Stimulated activated CD8-positive, alpha-beta memory T cell treated with anti-CD3 and anti-CD28 coated beads, Interleukin-7, amount 100 ng/mL, for 24 hours (primary cell): ENCODE measurements at regions not wholly inside any gene's neighbourhood (a gene's known extent, or its start where the extent isn't known, plus 50 kb on each side); places are given as distances from the start of the nearest gene placed in this dataset.

Source experiments
- DNase-seq: peaks from one replicate; pipeline ENCODE4 v3.0.0-alpha.2; 2020; ENCODE audit warnings: low read depth

GRCh38 chr9:91024841-91025240, 223.2 kb downstream of the SYK start:
- DNase-seq = no peak

DNA sequence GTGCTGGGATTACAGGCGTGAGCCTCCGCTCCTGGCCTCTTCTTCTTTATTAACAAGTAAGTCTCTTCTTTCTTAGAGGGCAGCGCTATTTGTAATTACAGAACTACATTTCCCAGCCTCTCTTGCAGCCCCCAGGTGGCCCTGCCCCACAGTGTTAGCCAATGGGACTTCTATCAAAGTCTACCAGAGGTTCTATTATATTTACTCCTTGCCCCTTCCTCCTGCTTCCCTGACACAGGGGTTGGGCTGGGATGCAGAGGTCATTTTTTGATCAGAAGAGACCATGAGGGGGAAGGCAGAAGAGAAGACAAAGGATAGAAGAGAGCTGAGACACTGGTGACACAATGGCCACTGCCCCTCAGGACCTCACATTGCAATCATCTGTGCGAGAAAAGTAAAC, 224.2 kb downstream of the SYK start:
- DNase-seq = no peak

DNA sequence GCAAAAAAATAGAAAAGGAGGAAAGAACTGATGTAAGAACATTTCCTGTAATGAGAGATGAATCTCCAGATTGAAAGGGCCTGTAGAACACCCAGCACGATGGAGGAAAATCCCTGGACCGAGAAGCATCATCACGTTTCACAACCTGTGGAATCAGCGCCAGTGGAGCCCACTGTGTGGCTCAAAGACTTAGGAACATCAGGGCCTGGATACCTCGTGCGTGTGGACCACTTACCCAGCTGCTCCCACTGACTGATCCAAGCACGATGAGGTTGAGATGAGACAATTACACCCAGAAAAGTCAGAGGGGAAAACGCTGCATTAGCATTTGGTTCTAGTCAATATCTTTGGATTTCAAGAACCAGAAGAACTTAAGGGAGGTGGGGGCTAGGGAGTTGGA, 224.6 kb downstream of the SYK start:
- no peak for DNase-seq

- no peak for DNase-seq
Observed at GRCh38 chr9:91027005-91027404, 225.4 kb downstream of the SYK start.

DNA sequence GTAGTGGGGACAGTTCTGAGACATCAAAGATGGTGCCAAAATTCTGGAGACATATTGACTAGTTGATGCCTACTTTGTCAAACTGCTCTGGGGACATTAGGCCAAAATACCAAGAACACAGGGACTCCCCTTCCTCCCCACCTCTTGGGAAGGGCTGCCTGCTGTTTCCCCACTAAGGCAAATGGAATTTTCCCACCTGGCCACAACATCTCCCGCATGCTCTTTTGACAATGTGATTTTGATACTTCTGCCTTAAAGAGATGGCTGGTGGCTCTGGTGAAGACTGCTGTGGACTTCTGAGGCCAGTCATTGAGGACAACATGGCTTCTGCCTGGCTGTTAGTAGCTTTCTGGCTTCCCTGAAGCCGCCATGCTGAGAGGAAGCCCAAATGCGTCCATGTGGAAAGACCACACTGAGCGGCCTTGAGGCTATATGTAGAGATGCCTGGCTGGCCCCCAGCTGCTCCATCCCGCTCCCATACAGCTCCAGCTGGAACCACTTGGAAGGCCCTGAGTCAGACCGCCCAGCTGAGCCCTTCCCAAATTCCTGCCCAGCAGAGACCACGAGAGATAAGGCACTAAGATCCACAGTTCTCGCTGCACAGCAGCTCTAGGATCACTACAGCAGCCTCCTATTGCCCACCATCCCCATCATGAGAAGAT, 226.7 kb downstream of the SYK start:
- no peak for DNase-seq

GRCh38 chr9:91029650-91030361, 228.2 kb downstream of the SYK start:
- no peak for DNase-seq

DNA sequence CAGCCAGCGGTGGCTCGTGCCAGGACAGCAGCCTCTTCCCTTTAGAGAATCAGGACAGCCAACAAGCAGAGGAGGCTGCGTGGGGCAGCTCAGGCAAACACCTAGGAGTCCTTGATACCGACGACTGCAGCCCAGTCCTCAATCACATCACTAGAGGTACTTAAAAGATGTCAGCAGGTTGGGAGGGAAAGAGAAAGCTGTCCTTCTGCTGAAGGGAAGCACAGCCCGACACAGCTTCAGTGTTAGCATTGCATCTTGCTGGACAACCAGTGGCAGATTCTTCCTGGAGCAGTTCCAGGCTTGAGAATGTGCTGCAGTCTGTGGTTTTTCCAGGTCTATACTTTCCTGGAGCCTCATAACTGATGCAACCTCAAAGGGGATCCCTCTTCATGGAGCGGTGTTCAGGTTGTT, 230.5 kb downstream of the SYK start:
- no peak for DNase-seq

DNA sequence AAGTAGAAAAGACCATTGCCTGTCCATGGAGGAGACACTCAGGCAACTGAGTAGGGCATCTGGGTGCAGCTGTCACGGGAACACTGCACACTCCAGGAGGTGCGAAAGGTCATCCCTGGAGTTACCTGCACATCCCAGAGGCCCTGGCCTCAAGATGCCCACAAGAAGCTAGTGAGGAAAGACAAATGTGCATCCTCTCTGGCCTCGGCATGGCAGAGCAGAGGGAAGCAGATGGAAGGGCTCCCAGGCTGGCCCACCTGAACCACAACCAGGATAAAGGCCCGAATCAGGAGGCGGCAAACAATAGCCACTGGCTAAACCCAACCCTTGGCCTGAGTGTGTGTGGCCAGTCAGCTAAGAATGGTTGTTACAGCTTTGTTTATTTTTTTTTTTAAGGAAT, 231.7 kb downstream of the SYK start:
- DNase-seq = no peak

DNA sequence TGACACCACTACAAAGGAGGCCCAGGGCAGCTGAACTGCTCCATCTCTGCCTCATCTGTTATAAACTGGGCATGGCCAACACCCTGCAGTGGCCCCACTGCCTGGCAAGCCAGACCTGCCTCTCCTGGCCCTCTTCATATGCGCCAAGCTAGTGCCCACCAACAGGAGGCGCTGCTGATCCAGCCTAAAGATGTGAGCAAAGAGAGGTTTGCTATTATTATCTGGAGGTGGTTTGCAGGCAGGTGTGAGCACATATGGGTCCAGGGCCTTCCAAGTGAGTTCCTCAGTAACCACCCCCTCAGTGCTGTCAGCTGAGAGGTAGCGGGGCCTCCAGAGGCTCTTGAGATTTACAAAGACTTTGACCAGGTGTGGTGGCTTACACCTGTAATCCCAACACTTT, 232.2 kb downstream of the SYK start:
- DNase-seq = peak; percentile 55

DNA sequence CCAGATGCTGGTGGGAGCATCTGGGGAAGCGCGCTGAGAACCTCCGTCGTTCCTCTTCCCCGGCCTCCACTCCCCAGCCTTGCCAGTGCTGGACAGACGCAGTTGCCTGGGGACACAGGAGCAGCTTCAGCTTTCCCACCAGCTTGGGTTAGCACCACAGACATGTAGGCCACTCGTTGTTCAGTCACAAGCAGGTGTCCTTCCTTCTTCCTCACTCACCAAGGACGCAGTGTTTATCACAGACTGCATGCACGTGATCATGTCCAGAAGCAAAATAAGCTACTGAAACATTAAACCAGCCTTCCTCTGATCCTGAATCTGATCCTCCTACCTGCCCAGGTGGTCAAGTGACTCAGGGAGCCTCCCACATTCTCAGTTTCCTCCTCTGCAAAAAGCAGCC, 232.9 kb downstream of the SYK start:
- no peak for DNase-seq

- no peak for DNase-seq
Observed at GRCh38 chr9:91034976-91035824, 233.6 kb downstream of the SYK start.

GRCh38 chr9:91035825-91036208, 234.2 kb downstream of the SYK start:
- no peak for DNase-seq

DNA sequence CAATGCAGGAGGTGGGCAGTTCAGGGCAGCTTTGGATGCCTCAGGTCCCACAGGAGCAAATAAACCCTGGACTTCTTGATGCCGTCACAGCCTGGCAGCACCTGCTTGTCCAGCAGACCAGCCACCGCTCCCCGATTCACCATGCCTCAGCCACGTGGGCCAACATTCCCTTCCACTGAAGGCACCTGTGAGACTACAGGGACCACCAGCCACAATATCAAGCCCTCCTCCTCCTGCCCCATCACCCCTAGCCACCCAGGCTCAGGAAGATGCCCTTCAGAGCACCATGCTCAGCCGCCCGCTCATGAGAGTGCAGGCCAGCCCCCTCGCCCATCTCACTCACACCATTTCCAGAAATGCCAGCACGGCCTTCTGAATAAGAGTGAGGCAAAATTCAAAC, 234.7 kb downstream of the SYK start:
- no peak for DNase-seq

DNA sequence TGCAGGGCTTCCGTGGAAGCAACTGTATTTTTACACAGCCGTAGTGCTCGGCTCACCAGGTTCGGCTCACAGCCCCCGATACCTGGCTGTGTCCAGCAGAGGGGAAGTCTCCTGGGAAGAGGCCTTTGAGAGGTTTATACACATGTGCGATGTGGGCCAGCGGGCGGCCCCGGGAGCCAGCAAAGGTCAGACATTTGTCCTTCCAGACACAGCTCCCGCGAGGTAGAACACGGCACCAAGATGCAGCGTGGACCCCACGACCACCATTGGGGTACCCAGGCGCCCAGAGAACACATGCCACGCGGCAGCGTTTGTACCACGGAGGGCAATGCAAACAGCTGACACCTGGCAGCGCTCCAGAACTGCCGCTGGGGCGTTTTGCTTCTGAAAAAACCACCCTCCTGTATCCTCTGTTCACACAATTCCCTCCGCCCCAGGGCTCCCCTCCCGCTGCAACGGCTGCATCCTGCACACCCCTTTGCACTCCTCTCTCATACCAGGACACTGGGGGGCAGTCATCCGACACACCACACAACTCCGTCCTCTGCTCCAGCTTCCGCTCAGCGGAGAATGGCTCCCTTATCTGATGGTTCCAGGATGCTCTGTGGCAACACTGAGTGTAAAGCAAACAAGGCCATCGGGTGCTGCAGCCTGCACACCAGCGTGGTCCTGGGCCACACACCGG, 235.3 kb downstream of the SYK start:
- DNase-seq = peak; percentile 44

- DNase-seq = no peak
Observed at GRCh38 chr9:91037511-91038482, 236.2 kb downstream of the SYK start.

GRCh38 chr9:91038483-91039124, 237.0 kb downstream of the SYK start:
- no peak for DNase-seq

DNA sequence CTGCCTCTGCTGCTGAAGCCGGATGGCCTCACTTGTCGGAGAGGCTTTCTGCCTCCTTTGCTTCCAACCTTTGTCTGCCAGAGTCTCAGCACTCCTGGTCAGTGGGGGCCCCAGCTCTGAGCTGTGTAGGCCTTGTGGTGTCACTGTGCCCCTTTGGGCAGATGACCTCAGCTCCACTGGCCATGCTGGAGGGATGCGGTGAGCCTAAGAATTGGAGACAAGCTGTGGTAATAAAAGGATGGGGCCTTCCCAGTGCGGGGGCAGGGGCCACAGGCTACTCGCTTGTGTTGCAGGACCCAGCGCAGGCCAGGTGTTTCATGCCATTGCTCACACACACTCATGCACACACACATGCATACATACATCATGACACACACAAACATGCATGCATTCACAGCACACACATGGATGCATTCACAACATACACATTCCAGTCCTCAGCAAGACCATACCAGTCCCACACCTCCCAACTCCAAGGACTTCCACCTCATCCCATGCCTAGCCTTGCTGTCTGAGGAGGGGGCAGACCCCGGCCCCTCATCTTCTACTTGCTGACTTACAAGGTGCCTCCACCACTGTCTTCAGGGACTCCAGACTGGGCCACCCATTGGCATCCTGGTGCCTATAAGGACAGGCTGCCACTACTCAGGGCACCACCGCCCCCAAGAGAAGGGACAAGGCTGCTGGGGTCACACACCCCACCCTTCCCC, 237.7 kb downstream of the SYK start:
- no peak for DNase-seq

GRCh38 chr9:91039835-91040140, 238.2 kb downstream of the SYK start:
- DNase-seq = no peak

DNA sequence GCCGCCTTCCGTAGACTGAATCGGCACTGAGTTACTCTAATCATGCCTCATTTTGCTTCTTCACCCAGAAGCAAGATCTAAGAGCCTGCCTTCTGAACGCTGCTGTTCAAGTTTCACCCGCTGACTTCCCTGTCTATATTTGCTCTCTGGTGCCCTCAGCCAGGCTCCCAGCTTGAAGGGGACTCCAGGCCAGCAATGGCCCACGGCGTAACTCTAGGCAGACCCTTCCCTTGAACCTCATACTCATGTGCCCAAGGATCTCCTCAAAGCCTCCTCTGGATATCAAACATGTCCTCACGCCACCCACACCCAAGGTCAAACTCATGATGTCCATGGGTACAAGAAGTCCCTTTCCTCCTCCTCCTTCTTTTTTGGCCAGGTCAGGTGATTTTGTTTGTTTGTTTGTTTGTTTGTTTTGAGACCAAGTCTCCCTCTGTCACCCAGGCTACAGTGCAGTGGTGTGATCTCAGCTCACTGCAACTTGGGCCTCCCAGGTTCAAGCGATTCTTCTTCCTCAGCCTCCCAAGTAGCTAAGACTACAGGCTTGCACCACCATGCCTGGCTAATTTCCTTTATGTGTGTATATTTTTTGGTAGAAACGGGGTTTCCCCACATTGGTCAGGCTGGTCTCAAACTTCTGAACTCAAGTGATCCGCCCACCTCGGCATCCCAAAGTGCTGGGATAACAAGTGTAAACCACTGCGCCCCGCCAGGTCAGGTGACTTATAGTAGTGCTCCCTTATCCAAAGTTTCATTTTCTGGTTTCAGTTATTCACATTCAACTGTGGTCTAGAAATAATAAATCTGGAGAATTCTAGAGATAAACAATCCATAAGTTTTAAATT, 239.0 kb downstream of the SYK start:
- DNase-seq = no peak
